ENCODE measurements at regions not wholly inside any gene's neighbourhood (a gene's known extent, or its start where the extent isn't known, plus 50 kb on each side); places are given as distances from the start of the nearest gene placed in this dataset.

GRCh38 chr11:13207665-13208594 lies 69.7 kb upstream of the BMAL1 start:
- Histone ChIP-seq H2BK5ac (ENCODE audit: low read depth, low read length, poor library complexity, severe bottlenecking) (peak overlapping the region; percentile 61), H3K9me3 (ENCODE audit: control insufficient read depth, insufficient read depth, low read length) (no peaks in the 10 kb centered on the region), H3K23ac (ENCODE audit: low read depth, low read length) (peak overlapping the region; percentile 36; the same call in 1 of the 2 replicates), H3K56ac (ENCODE audit: extremely low read depth, insufficient read depth, low read length) (peak overlapping the region; percentile 38; the same call in 1 of the 2 replicates), H3K4me3 (ENCODE audit: insufficient read depth, low read depth, low read length) (peak overlapping the region; percentile 17; the same call in 1 of the 2 replicates), H4K8ac (ENCODE audit: low read depth in 2 of 2, low read length in 2 of 2) (peak overlapping the region; percentile 76 to 81), H3K27me3 (ENCODE audit: control insufficient read depth, insufficient read depth, low read length) (no peaks in the 10 kb centered on the region), H2AFZ (replicated peaks; ENCODE audit: low read length, poor library complexity) (peak overlapping the region; percentile 82), H3K18ac (ENCODE audit: low read depth, low read length) (peak overlapping the region; percentile 79), H3K4me1 (ENCODE audit: control insufficient read depth, insufficient read depth, low read length) (peaks cover 13% of the 10 kb centered on the region), H2BK120ac (ENCODE audit: low read depth, low read length) (peak overlapping the region; percentile 87), H3K79me1 (ENCODE audit: low read depth in 1 of 2, low read length in 2 of 2) (no peaks in the 10 kb centered on the region), H3K9ac (ENCODE audit: low read depth, low read length) (peak overlapping the region; percentile 35), H4K5ac (ENCODE audit: low read depth, low read length) (peak overlapping the region; percentile 45), H2BK15ac (ENCODE audit: low read depth, low read length) (peak overlapping the region; percentile 85; the same call in 2 of the 3 replicates), H3K4ac (ENCODE audit: low read depth, low read length) (peak overlapping the region; percentile 88), H4K91ac (ENCODE audit: insufficient read depth, low read depth, low read length) (peak overlapping the region; percentile 69), H3K14ac (replicated peaks; ENCODE audit: low read depth, low read length) (peak overlapping the region; percentile 84), H3K9me1 (ENCODE audit: insufficient read depth, low read length) (peaks cover 11% of the 10 kb centered on the region), H3K36me3 (ENCODE audit: control insufficient read depth, insufficient read depth, low read length) (no peaks in the 10 kb centered on the region), H3K4me2 (ENCODE audit: low read depth, low read length) (peak overlapping the region; percentile 85), H4K20me1 (ENCODE audit: insufficient read depth, low read length) (no peaks in the 10 kb centered on the region), H3K27ac (ENCODE audit: insufficient read depth, low read length) (peak overlapping the region; percentile 84), H2AK5ac (ENCODE audit: low read depth, low read length) (peak overlapping the region; percentile 32), H2BK20ac (ENCODE audit: low read depth, low read length) (peak overlapping the region; percentile 90), H2AK9ac (replicated peaks; ENCODE audit: low read depth, low read length, poor library complexity) (peak overlapping the region; percentile 93)
- no TSS peak for BruUV-seq (replicated peaks)
- peak; percentile 56 for ATAC-seq (ENCODE audit: low read depth)
- TF ChIP-seq FOS (IDR thresholded peaks at IDR 0.05; ENCODE audit: low read depth, low read length) (peak; percentile 90), BHLHE40 (IDR thresholded peaks at IDR 0.05; ENCODE audit: low read depth, low read length) (peak; percentile 46; the same call in 1 of the 2 replicates), RAD21 (IDR thresholded peaks at IDR 0.05; ENCODE audit: low read length) (no peak), CTCF (conservative IDR thresholded peaks at IDR 0.05; ENCODE audit: low read depth, low read length) (no peak), POLR2A (IDR thresholded peaks at IDR 0.05; ENCODE audit: low read depth, low read length) (no peak), MXI1 (IDR thresholded peaks at IDR 0.05; ENCODE audit: borderline replicate concordance, low read depth, low read length) (no peak), NFE2L2 (IDR thresholded peaks at IDR 0.05; ENCODE audit: low read depth, low read length) (no peak), SMC3 (IDR thresholded peaks at IDR 0.05; ENCODE audit: low read depth, low read length) (no peak), CHD1 (IDR thresholded peaks at IDR 0.05; ENCODE audit: low read depth, low read length) (no peak), MAFK (IDR thresholded peaks at IDR 0.05; ENCODE audit: low read depth, low read length) (peak; percentile 33; the same call in 1 of the 2 replicates), CEBPB (IDR thresholded peaks at IDR 0.05; ENCODE audit: low read depth, low read length) (peak; percentile 98), RCOR1 (IDR thresholded peaks at IDR 0.05; ENCODE audit: insufficient replicate concordance, low read length) (no peak)
- intact Hi-C loops (cut with micrococcal nuclease) (loop anchor here (5.0 kb wide), 1 partner anchor 254 kb away; the partner anchor contains the start of gene BTBD10), in situ Hi-C loops (cut with MboI; ENCODE audit: low sequenced_read_pairs) (loop anchor here (5.0 kb wide), 1 partner anchor 134 kb away; no protein-coding TSS in a partner anchor), dilution Hi-C loops (cut with HindIII; ENCODE audit: low sequenced_read_pairs, unreplicated experiment) (no loop called here)
- POLR2A ChIA-PET (ENCODE audit: unreplicated experiment), result no interaction called here
- WGBS, 2 experiments (ENCODE audit: extremely low coverage in 2 of 2, insufficient read length in 1 of 2), result 45% methylated on average over 8 of the region's 16 CpGs; no CpG with 5 or more reads in 1 of the 2 experiments
- CTCF ChIA-PET, result interaction anchor here (0.6 to 3.6 kb wide), 5 partner anchors 25 to 177 kb away, joined by 3 to 39 read pairs (median 4); no protein-coding TSS in a partner anchor
- peak; percentile 84 for DNase-seq

All from IMR-90 (cell line).